Amygdala (tissue), 56 donors: ENCODE measurements at regions not wholly inside any gene's neighbourhood (a gene's known extent, or its start where the extent isn't known, plus 50 kb on each side); places are given as distances from the start of the nearest gene placed in this dataset.

Source experiments
- DNase-seq, 56 donors: peaks; one replicate each; lab custom pipeline; 2025; lab: John Stamatoyannopoulos, UW

DNA sequence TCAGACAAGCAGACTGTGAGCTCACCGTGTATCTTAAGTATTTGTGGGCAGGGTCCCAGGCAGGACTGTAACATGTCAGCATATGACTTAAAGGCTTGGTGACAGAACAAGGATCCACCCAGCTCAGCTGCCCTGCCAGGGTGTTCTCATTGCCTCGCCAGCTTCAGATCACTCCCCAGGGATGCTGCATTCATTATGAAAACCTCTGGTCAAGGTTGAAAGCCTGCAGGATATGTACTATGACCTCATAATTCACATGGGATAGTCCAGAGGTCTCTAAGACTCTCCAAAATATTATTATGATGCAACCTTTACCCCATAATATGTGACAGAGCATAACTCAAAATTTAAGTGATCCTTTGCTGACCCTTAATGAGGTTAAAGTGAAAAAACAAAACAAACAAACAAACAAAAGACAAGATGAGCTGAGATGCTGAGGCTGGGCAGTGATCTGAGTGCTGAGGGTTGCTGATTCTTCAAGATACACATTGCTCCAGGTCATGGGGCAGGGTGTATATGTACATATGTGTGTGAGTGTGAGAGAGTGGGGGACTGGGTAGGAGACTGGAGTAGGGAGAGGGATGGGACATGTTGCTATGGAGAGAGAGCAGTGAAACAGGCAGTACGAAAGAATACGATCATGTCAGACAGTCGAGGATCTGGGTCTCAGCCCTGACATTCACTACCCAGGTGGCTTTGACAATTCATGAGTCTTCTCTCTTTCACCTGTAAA is 98.8 kb upstream of the DUSP10 start:
- no peak for DNase-seq

DNA sequence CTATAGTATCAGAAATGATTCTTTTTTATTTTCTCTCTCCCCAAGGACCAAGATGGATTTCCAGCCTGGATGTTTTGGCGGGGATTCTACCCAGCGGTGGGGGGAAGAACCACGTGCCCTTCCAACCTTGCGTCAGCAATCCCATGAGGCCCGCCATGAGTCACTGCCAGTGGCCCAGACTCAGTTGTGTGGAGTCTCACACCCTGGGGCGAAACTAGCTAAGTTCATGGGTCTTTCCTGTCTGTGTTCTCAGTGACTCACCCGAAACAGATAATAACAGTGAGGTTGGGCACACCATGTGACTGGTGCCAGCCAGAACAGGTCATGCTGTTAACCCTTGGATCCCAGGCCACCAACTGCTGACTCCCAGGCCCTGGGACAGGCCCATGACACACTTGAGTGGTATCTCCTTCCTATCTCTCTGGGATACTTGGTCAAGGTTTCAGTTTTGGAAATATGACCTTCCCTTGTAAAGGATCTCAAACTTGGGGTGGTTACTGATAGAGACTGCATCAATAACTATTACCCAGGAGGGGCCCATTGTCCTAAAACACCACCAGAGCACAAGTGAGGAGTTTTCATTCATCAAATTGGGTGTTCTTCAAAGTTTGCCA is 98.0 kb upstream of the DUSP10 start:
- no peak for DNase-seq

DNA sequence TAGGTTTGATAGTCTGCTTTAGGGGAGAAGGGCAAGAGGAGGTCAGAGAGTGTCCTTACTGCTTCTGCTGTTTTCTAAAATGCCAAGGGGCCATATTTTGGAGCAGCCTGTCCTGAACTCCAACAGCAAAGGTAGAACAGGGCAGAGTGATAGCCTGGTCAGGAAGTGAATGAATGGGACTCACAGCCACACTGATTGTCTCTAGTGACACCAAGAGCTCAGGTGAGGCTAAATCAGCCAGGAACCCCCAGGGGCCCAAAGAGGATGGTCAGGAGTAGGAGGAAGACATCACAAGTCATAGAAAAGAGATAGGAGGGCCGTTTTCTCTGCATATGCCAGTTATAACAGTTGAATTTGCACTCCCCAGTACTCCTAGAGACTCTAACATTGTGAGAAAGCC is 97.4 kb upstream of the DUSP10 start:
- DNase-seq, result no peak

- DNase-seq, result no peak
Observed at GRCh38 chr1:221837896-221838295, 96.0 kb upstream of the DUSP10 start.

- no peak for DNase-seq
Observed at GRCh38 chr1:221834698-221835513, 93.0 kb upstream of the DUSP10 start.

DNA sequence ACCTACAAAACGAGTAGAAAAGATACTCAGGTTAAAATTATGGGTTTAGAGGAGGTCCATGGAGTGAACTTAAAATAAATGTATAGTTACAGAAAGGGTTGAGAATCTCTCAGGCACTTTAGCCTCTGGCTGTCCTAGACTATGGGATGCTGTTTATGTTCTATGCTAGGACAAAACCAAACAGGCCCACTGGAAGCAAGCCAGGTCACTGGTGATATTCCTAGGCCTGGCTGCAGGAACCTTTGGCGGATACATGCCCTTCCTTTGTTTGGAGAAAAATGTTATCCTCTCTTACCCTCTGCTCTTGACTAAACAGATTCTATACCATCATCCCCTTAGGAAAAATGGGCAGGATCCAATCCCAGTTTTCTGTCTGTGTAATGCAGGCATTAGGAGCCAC is 90.7 kb upstream of the DUSP10 start:
- DNase-seq, result no peak

DNA sequence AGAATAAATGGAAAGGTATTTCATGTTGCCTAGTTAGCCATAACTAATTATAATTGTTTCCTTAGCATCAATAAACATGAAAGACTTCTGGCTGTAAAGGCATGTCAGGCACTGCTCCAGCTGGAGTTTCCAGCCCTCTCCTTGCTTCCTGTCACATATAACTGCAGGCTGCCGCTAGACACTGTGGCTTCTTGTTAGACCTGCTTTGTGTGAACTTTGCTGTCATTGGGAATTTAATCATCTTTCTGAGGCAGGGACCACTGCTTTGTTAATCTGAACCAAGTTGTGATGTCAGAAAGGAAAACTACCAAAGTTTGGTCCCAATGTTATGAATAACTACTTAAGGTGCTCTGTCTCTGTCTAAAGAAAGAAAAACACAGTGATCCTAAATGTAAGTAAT is 90.3 kb upstream of the DUSP10 start:
- DNase-seq, result no peak

DNA sequence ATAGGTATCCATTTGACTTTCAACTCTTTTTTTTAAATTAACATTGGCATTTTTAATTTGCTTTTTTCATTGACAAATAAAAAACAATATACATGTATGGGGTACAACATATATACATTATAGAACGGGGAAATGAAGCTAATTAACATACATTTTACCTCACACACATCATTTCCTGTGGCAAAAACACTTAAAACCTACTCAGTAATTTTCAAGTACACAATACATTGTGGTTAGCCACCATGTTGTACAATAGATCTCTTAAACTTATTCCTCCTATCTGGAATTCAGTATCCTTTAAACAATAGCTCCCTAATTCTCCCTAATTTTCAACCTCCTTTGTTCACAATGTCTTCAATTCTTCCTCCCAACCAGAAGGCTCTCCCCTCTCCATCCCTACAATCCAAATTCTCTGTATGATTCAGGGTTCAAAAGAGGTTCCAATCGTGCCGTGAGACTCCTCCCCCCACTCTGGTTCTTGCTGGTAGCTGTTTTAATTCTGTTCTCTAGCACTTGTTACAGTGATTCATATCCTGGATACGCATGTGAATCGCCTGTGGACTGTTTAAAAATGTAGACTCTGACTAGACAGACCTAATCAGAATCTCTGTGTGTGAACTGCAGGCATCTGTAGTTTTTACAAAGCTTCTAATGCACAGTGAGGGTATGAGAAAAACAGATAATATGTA is 87.6 kb upstream of the DUSP10 start:
- peak in 1 of 56 donors; percentile 29 for DNase-seq

GRCh38 chr1:221827307-221827642 is 85.4 kb upstream of the DUSP10 start:
- no peak for DNase-seq

- DNase-seq, result no peak
Observed at GRCh38 chr1:221824909-221825308, 83.0 kb upstream of the DUSP10 start.

DNA sequence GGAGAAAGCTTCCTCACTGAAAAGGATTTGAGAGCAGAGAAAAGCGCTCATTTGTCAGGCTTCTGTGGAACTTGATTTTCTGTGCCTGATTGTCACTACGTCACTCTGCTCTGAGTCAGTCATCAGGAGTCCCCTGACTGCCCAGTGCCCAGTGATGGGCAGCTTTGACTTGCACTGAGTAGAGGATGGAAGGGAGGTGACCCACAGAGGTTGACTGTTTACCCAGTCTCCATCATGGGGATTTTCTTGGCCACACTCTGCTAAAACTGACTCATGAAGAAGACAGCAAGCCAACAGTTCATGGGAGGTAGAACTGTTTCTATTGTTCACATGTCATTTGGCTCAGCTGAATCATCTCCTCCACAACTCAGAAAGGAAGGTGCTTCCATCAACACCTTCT is 82.1 kb upstream of the DUSP10 start:
- no peak for DNase-seq

DNA sequence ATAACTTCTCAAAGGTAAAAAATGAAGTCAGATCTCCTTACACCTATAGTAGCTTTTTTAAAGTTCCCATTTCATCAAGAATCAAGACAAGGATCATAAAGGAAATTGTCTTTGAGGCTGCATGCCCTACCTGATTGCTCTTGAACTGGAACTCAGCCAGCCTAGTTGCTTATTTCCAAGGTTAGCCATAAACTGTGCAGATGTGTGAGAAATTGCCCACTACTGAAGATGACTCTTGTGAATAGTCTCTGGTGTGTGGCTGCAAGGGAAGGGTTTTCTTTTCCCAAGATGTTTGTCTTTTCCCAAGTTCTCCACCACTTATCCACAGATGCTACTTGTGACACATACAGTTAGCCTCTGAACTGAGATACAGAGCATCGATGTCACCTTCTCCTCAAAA is 81.7 kb upstream of the DUSP10 start:
- DNase-seq, result no peak

- no peak for DNase-seq
Observed at GRCh38 chr1:221823149-221823548, 81.3 kb upstream of the DUSP10 start.

DNA sequence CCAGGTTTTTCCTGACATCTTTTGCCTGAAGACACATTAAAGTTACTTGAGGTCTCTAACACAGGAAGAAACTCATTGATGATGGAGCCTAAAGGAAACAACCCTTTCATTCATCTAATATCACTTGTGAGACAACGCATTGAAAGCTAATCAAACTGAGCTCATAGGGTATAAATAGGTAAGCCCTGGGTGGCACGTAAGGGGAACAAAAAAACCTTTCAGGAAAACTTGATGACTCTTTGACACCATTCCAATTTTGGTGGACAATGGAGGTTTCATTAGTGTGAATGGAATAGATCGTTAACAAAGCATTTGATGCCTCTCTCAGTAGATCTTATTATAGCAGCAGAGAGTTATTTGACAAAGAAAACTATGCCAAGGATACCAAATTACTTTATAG is 80.7 kb upstream of the DUSP10 start:
- no peak for DNase-seq

GRCh38 chr1:221816899-221817298 is 75.0 kb upstream of the DUSP10 start:
- no peak for DNase-seq

DNA sequence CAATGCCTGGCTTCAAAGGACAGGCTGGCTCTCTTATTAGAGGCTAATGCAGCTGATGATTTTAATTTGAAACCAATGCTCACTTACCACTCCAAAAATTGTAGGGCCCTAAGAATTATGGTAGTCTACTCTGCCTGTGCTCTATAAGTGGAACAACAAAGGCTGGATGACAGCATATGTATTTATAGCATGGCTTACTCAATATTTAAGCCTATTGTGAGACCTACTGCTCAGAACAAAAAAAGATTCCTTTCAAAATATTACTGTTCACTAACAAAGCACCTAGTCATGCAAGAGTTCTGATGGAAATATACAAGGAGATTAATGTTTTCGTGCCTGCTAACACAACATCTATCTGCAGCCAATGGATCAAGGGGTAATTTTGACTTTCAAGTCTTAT is 73.8 kb upstream of the DUSP10 start:
- no peak for DNase-seq

DNA sequence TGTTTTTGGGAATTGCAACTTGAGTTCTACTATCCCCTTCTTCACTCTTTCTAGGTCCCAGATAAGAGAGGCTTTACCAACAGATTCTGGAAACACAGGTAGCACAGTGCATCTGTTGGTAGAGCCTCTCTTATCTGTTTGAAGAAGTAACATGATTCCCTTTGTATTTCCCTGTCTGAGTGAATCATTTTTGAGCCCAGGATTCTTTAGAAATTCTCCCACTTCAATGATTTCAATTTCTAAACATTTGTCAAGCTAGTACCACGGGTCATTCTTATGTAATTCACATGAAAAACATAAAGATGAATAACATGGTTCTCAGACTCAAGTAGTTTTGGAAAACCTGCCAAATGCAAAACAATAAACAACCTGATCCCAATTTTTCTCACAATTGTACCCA is 72.0 kb upstream of the DUSP10 start:
- no peak for DNase-seq

GRCh38 chr1:221812905-221813597 is 71.2 kb upstream of the DUSP10 start:
- DNase-seq, result no peak

DNA sequence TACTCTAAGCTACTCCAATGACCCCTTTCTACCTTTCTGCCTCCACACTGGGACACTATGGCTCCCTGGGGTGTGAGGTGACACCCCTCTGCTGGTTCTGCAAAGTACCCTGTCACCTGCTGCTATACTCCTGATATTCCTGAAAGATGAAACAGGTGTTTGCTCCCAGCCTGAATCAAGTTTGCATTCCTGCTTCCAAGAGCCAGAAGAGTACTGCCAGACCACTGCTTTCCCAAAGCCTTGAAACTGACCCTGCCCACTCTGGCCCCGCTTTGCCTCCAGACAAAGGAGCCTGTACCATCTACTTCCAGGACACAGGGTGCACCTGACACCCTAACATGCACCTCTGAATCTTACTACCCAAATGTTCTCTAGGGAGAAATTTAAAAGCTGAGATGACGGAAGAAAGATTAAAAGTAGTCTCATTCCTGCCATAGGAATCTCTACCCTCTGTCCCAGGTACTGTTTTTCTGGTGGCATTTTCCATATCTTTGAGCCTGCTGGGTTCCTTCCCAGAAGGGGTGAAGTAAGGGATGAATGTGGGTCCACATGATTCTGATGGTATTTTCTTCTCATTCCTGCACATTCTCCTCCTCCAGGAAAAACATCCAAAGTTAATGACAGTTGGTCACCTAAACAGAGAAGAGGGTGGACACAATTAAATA is 70.3 kb upstream of the DUSP10 start:
- no peak for DNase-seq

DNA sequence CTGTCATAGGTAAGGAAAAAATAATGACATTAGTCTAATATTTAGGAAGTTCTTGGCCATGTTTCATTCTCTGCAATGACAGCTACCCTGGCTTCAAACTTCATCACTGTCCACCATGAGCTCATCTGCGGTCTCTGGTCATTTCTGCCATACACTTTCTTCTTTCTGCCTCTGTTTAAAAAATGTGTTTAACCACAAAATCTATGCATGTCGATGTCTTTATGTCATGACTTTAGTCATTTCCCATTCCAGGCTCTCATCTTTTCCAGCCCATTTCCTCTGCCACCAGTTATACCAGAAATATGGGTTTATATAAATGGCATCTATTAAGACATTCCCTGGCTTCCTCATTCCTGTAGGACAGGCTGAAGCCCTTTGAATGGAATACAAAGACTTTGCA is 68.5 kb upstream of the DUSP10 start:
- no peak for DNase-seq
